HCT116 (cell line): ENCODE measurements at regions not wholly inside any gene's neighbourhood (a gene's known extent, or its start where the extent isn't known, plus 50 kb on each side); places are given as distances from the start of the nearest gene placed in this dataset.

Experiments
- ATF3 ChIP-seq: IDR thresholded peaks from 2 replicates; pipeline ENCODE4 v1.6.1; 2012
- CBX3 ChIP-seq: IDR thresholded peaks from 2 replicates; pipeline ENCODE4 v1.6.1; 2012; ENCODE audit warnings: low read depth
- CEBPB ChIP-seq: IDR thresholded peaks from 2 replicates; pipeline ENCODE4 v1.6.1; 2012; ENCODE audit warnings: low read depth
- CTCF ChIP-seq, 3 experiments: fragments of 200-600 bp in 1 of 3; sonication (generic) in 1 of 3; IDR thresholded peaks in 2 of 3; conservative IDR thresholded peaks in 1 of 3; 2 replicates each; pipeline ENCODE4 v1.5.1; 2012 to 2017; ENCODE audit warnings: low read depth in 2 of 3, low read length in 2 of 3, antibody characterized with exemption in 1 of 3, borderline replicate concordance in 1 of 3, control low read depth in 1 of 3, mild to moderate bottlenecking in 1 of 3, mixed read lengths in 1 of 3, mixed run types in 1 of 3, moderate library complexity in 1 of 3; ENCODE audit not compliant: insufficient read depth in 1 of 3
- EGR1 ChIP-seq: IDR thresholded peaks from 2 replicates; pipeline ENCODE4 v1.6.1; 2012; ENCODE audit warnings: low read depth
- EZH2 ChIP-seq: fragments of 200-600 bp; sonication (generic); IDR thresholded peaks from 2 replicates; pipeline ENCODE4 v1.6.1; 2017; ENCODE audit warnings: antibody characterized with exemption, mixed run types
- EZH2phosphoT487 ChIP-seq: fragments of 200-600 bp; IDR thresholded peaks from 2 replicates; pipeline ENCODE4 v1.6.1; 2018; ENCODE audit warnings: antibody characterized with exemption, borderline replicate concordance
- JUND ChIP-seq: IDR thresholded peaks from 2 replicates; pipeline ENCODE4 v1.6.1; 2012
- MAX ChIP-seq: IDR thresholded peaks from 2 replicates; pipeline ENCODE4 v1.6.1; 2012
- POLR2A ChIP-seq: IDR thresholded peaks from 2 replicates; pipeline ENCODE4 v1.7.0; 2011; ENCODE audit warnings: borderline replicate concordance; ENCODE audit not compliant: insufficient read depth, insufficient read length; ENCODE audit errors: extremely low read depth
- POLR2AphosphoS5 ChIP-seq: IDR thresholded peaks from 2 replicates; pipeline ENCODE4 v1.6.1; 2011; ENCODE audit warnings: mild to moderate bottlenecking, low read depth, low read length, moderate library complexity
- TCF7L2 ChIP-seq: IDR thresholded peaks from 2 replicates; pipeline ENCODE4 v1.7.0; 2011; ENCODE audit warnings: borderline replicate concordance, inconsistent platforms; ENCODE audit not compliant: insufficient read depth, insufficient read length; ENCODE audit errors: extremely low read depth
- YY1 ChIP-seq: IDR thresholded peaks from 2 replicates; pipeline ENCODE4 v1.6.1; 2011; ENCODE audit warnings: low read length, low read depth, moderate library complexity, mild to moderate bottlenecking; ENCODE audit not compliant: insufficient replicate concordance; ENCODE audit errors: extremely low read depth
- ZNF274 ChIP-seq: fragments of 200-500 bp; sonication (Bioruptor generic); IDR thresholded peaks from 2 replicates; pipeline ENCODE4 v1.6.1; 2014; ENCODE audit warnings: mild to moderate bottlenecking, low read depth, low read length, inconsistent platforms

- no peak for TF ChIP-seq TCF7L2
- TF ChIP-seq CTCF (IDR thresholded peaks at IDR 0.05 in 2 of 3, conservative IDR thresholded peaks at IDR 0.05 in 1 of 3; ENCODE audit: borderline replicate concordance in 1 of 3, insufficient read depth in 1 of 3, low read depth in 2 of 3, low read length in 2 of 3), result no peak
- TF ChIP-seq ATF3, result no peak
- no peak for TF ChIP-seq POLR2A
- TF ChIP-seq MAX, result no peak
- no peak for TF ChIP-seq POLR2AphosphoS5
- TF ChIP-seq JUND, result no peak
- no peak for TF ChIP-seq EZH2
- TF ChIP-seq CEBPB, result no peak
- no peak for TF ChIP-seq CBX3
- TF ChIP-seq EZH2phosphoT487, result no peak
- no peak for TF ChIP-seq ZNF274
- TF ChIP-seq YY1, result no peak
- no peak for TF ChIP-seq EGR1
Observed at GRCh38 chrX:26909728-26910127, 553.4 kb downstream of the PPP4R3C start.
